ENCODE measurements at regions not wholly inside any gene's neighbourhood (a gene's known extent, or its start where the extent isn't known, plus 50 kb on each side); places are given as distances from the start of the nearest gene placed in this dataset.

DNA sequence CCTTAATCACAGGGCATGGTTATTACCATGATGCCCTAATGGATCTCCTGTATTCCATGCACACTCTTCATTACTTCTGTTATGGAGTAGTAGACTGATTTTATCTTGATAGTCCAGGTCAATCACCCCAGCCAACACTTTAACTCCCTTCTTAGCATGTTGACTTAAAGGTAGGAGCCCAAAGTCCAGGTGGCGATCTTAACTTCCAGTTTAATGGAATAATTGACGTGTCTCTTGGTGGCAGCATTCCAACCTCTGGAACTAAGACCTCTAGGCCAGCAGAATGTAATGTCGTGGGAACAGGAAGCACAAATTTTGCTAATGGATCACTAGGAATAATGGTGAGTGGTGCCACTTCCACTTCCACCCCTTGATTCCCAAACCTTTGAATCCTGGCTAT, 687.2 kb upstream of the SGO1 start:
- TF ChIP-seq, protein P1, sequence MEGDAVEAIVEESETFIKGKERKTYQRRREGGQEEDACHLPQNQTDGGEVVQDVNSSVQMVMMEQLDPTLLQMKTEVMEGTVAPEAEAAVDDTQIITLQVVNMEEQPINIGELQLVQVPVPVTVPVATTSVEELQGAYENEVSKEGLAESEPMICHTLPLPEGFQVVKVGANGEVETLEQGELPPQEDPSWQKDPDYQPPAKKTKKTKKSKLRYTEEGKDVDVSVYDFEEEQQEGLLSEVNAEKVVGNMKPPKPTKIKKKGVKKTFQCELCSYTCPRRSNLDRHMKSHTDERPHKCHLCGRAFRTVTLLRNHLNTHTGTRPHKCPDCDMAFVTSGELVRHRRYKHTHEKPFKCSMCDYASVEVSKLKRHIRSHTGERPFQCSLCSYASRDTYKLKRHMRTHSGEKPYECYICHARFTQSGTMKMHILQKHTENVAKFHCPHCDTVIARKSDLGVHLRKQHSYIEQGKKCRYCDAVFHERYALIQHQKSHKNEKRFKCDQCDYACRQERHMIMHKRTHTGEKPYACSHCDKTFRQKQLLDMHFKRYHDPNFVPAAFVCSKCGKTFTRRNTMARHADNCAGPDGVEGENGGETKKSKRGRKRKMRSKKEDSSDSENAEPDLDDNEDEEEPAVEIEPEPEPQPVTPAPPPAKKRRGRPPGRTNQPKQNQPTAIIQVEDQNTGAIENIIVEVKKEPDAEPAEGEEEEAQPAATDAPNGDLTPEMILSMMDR (IDR thresholded peaks at IDR 0.05) = no peak
- TF ChIP-seq EP300 (IDR thresholded peaks at IDR 0.05) = no peak
